H1 (cell line): ENCODE measurements at regions not wholly inside any gene's neighbourhood (a gene's known extent, or its start where the extent isn't known, plus 50 kb on each side); places are given as distances from the start of the nearest gene placed in this dataset.

Experiments
- ATF3 ChIP-seq: IDR thresholded peaks from 2 replicates; pipeline ENCODE4 v1.6.1; 2011; ENCODE audit warnings: low read depth, mild to moderate bottlenecking, low read length; ENCODE audit not compliant: insufficient read depth
- CHD7 ChIP-seq: fragments of 300-600 bp; sonication (generic); IDR thresholded peaks from 2 replicates; pipeline ENCODE4 v1.7.1; 2012; ENCODE audit warnings: low read length, moderate library complexity, mild to moderate bottlenecking, inconsistent platforms; ENCODE audit not compliant: insufficient replicate concordance
- GABPA ChIP-seq: IDR thresholded peaks from 2 replicates; pipeline ENCODE4 v1.6.1; 2011; ENCODE audit warnings: mild to moderate bottlenecking, low read length, moderate library complexity, borderline replicate concordance; ENCODE audit not compliant: insufficient read depth
- JUND ChIP-seq: IDR thresholded peaks from 2 replicates; pipeline ENCODE4 v1.6.1; 2011; ENCODE audit warnings: mild to moderate bottlenecking, improper control_type of control experiment, low read length
- KDM4A ChIP-seq: IDR thresholded peaks from one replicate; pipeline ENCODE4 v1.7.1; 2012; ENCODE audit warnings: low read depth, mild to moderate bottlenecking, moderate library complexity, low read length, inconsistent platforms; ENCODE audit not compliant: severe bottlenecking
- POLR2A ChIP-seq, 2 experiments: IDR thresholded peaks; 1 replicate in 1 of 2; 2 replicates in 1 of 2; pipeline ENCODE4 v1.6.1; 2011; ENCODE audit warnings: low read depth in 2 of 2, low read length in 2 of 2, mild to moderate bottlenecking in 2 of 2; ENCODE audit errors: control extremely low read depth in 1 of 2
- POU5F1 ChIP-seq: IDR thresholded peaks from 2 replicates; pipeline ENCODE4 v1.6.1; 2011; ENCODE audit warnings: low read depth, mild to moderate bottlenecking, low read length, moderate library complexity
- RAD21 ChIP-seq, 2 experiments: IDR thresholded peaks in 1 of 2; conservative IDR thresholded peaks in 1 of 2; 2 replicates each; pipeline ENCODE4 v1.6.1; 2011; ENCODE audit warnings: low read depth in 2 of 2, low read length in 2 of 2, improper control_type of control experiment in 1 of 2, inconsistent platforms in 1 of 2, mild to moderate bottlenecking in 1 of 2, moderate library complexity in 1 of 2
- TBP ChIP-seq: IDR thresholded peaks from 2 replicates; pipeline ENCODE4 v1.6.1; 2011; ENCODE audit warnings: low read depth, low read length, improper control_type of control experiment
- TF ChIP-seq, protein P1 (sequence below): IDR thresholded peaks from 2 replicates; pipeline ENCODE4 v1.6.1; 2012; ENCODE audit warnings: low read length, inconsistent platforms

- TF ChIP-seq CHD7, result no peak
- no peak for TF ChIP-seq ATF3
- no peak for TF ChIP-seq POU5F1
- TF ChIP-seq POLR2A (IDR thresholded peaks at IDR 0.05; ENCODE audit: control extremely low read depth in 1 of 2, low read depth in 2 of 2, low read length in 2 of 2), result no peak
- TF ChIP-seq RAD21 (IDR thresholded peaks at IDR 0.05 in 1 of 2, conservative IDR thresholded peaks at IDR 0.05 in 1 of 2; ENCODE audit: low read depth in 2 of 2, low read length in 2 of 2), result no peak
- no peak for TF ChIP-seq GABPA
- TF ChIP-seq, protein P1, sequence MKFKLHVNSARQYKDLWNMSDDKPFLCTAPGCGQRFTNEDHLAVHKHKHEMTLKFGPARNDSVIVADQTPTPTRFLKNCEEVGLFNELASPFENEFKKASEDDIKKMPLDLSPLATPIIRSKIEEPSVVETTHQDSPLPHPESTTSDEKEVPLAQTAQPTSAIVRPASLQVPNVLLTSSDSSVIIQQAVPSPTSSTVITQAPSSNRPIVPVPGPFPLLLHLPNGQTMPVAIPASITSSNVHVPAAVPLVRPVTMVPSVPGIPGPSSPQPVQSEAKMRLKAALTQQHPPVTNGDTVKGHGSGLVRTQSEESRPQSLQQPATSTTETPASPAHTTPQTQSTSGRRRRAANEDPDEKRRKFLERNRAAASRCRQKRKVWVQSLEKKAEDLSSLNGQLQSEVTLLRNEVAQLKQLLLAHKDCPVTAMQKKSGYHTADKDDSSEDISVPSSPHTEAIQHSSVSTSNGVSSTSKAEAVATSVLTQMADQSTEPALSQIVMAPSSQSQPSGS, result no peak
- no peak for TF ChIP-seq JUND
- TF ChIP-seq TBP, result no peak
- TF ChIP-seq KDM4A, result no peak
Observed at GRCh38 chr2:23270810-23271209, 114.2 kb upstream of the KLHL29 start (continued).
